Spleen (tissue), 11 donors: ENCODE measurements at regions not wholly inside any gene's neighbourhood (a gene's known extent, or its start where the extent isn't known, plus 50 kb on each side); places are given as distances from the start of the nearest gene placed in this dataset.

Experiments used
- DNase-seq: peaks from one replicate; pipeline ENCODE4 v3.0.0-alpha.2; 2020
- H3K27ac ChIP-seq, 8 donors: fragments of 200-600 bp; sonication (generic) in 7 of 8; 1 replicate in 4 of 8; 2 replicates in 4 of 8; pipeline versions ENCODE4 v1.5.0 to v1.8.0; 2016 to 2021; ENCODE audit warnings: inconsistent platforms in 4 of 8, mild to moderate bottlenecking in 4 of 8, moderate library complexity in 1 of 8
- H3K27me3 ChIP-seq, 7 donors: fragments of 200-600 bp; sonication (generic) in 6 of 7; replicated peaks in 1 of 7; 1 replicate in 4 of 7; 2 replicates in 3 of 7; pipeline versions ENCODE4 v1.5.0 to v1.8.0; 2016 to 2021; ENCODE audit warnings: inconsistent platforms in 3 of 7, mild to moderate bottlenecking in 1 of 7
- H3K36me3 ChIP-seq, 6 donors: fragments of 200-600 bp; sonication (generic) in 5 of 6; 1 replicate in 4 of 6; 2 replicates in 2 of 6; pipeline versions ENCODE4 v1.5.0 to v1.8.0; 2016 to 2021; ENCODE audit warnings: inconsistent platforms in 2 of 6
- H3K4me1 ChIP-seq, 6 donors: fragments of 200-600 bp; sonication (generic) in 5 of 6; 1 replicate in 3 of 6; 2 replicates in 3 of 6; pipeline versions ENCODE4 v1.5.0 to v1.8.0; 2016 to 2021; ENCODE audit warnings: inconsistent platforms in 3 of 6
- H3K4me3 ChIP-seq, 8 donors: fragments of 200-600 bp; sonication (generic) in 7 of 8; 1 replicate in 4 of 8; 2 replicates in 4 of 8; pipeline versions ENCODE4 v1.5.0 to v1.8.0; 2016 to 2021; ENCODE audit warnings: inconsistent platforms in 4 of 8, mild to moderate bottlenecking in 4 of 8, moderate library complexity in 2 of 8
- H3K9me3 ChIP-seq, 8 donors: fragments of 200-600 bp; sonication (generic) in 7 of 8; 1 replicate in 4 of 8; 2 replicates in 4 of 8; pipeline versions ENCODE4 v1.5.0 to v1.8.0; 2016 to 2021; ENCODE audit warnings: inconsistent platforms in 4 of 8
- POLR2A ChIP-seq, 3 donors: fragments of 450-650 bp; IDR thresholded peaks; one replicate each; pipeline ENCODE4 v1.5.1; 2017; ENCODE audit warnings: antibody characterized with exemption in 3 of 3, mild to moderate bottlenecking in 1 of 3
- POLR2AphosphoS5 ChIP-seq, 3 donors: sonication (generic); formaldehyde crosslinking; IDR thresholded peaks; one replicate each; pipeline ENCODE4 v1.5.1; 2017; ENCODE audit warnings: antibody characterized with exemption in 3 of 3
- WGBS, 5 donors: extraction: QIAGEN DNeasy Blood & Tissue Kit in 3 of 5; methylation state at CpG; one replicate each; pipeline versions ENCODE4 v1.1.5 to v1.1.7; 2013 to 2018; 5-methylcytosine and 5-hydroxymethylcytosine counted together
- intact Hi-C: fragments of 100-400 bp; cut with DNase I; formaldehyde crosslinking; loops from one replicate; pipeline ENCODE4 v1.15.0; 2023; ENCODE audit warnings: low total_unique reads
- TF ChIP-seq, protein P1 (sequence below), 11 experiments: fragments of 200-600 bp in 7 of 11; fragments of 450-650 bp in 4 of 11; sonication (generic) in 4 of 11; IDR thresholded peaks in 8 of 11; conservative IDR thresholded peaks in 3 of 11; 1 replicate in 7 of 11; 2 replicates in 4 of 11; pipeline versions ENCODE4 v1.4.0 to v1.8.0; 2016 to 2021; ENCODE audit warnings: antibody characterized with exemption in 11 of 11, inconsistent platforms in 4 of 11, mild to moderate bottlenecking in 1 of 11
- donor health status: healthy with polysubstance abuse.
- donor health status: DM: no; HTN: no; CAD: no; lungs with moderate emphysema.
- donor health status: DM: no; HTN: no; CAD: no.
- donor health status: Bipolar disorder and iron deficiency.
- donor health status: healthy.
- donor health status: DM: no; HTN: no; CAD: no.
- donor health status: DM: yes; HTN: yes; CAD: no.

DNA sequence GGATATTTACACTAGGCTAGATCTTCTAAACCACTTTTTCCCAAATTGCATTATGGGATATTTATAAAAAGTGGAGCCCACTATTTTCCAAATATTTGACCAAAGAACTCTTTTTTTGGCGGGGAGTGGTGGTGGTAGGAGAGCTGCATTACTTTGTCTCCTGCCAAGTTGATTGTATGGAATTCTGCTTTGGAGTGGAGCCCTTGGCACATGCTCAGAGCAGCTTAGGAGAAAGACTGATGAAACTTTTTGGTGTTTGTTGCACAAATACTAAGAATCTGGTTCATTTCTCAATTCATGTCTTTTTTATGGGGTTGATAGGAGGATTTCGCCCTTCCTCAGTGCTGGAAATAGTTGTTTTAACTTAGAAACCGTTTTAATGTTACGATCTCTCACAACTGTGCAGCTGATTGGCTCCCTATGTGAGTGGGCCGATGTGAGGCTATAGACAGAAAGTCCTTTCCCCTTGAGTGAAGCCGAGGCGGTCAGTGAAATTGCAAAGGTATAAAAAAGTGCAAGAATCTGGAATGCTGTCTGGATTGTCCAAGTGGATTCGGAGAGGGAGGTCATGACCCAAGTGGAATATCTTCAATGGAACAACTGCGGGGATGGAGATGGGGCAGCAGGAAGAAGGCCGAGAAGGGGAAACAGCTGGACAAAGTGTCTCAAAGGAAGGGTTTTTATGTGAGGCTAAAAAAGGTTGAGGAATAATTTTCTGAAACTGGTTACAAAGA, 415.9 kb downstream of the FGF9 start:
- intact Hi-C loops = no loop called here
- H3K9me3 ChIP-seq = no peaks in the 10 kb centered on the region
- no peak overlapping the region for H3K27ac ChIP-seq
- no peaks in the 10 kb centered on the region for H3K4me1 ChIP-seq
- WGBS, 5 donors = 66 to 78% (median 73%) methylated on average over 10 of the region's 10 CpGs
- H3K4me3 ChIP-seq = no peak overlapping the region
- no peaks in the 10 kb centered on the region for H3K27me3 ChIP-seq
- no peaks in the 10 kb centered on the region for H3K36me3 ChIP-seq
- TF ChIP-seq POLR2AphosphoS5 (IDR thresholded peaks at IDR 0.05) (no peak), POLR2A (IDR thresholded peaks at IDR 0.05) (no peak)
- TF ChIP-seq, protein P1, sequence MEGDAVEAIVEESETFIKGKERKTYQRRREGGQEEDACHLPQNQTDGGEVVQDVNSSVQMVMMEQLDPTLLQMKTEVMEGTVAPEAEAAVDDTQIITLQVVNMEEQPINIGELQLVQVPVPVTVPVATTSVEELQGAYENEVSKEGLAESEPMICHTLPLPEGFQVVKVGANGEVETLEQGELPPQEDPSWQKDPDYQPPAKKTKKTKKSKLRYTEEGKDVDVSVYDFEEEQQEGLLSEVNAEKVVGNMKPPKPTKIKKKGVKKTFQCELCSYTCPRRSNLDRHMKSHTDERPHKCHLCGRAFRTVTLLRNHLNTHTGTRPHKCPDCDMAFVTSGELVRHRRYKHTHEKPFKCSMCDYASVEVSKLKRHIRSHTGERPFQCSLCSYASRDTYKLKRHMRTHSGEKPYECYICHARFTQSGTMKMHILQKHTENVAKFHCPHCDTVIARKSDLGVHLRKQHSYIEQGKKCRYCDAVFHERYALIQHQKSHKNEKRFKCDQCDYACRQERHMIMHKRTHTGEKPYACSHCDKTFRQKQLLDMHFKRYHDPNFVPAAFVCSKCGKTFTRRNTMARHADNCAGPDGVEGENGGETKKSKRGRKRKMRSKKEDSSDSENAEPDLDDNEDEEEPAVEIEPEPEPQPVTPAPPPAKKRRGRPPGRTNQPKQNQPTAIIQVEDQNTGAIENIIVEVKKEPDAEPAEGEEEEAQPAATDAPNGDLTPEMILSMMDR (IDR thresholded peaks at IDR 0.05 in 8 of 11, conservative IDR thresholded peaks at IDR 0.05 in 3 of 11) = no peak
- no peak for DNase-seq

DNA sequence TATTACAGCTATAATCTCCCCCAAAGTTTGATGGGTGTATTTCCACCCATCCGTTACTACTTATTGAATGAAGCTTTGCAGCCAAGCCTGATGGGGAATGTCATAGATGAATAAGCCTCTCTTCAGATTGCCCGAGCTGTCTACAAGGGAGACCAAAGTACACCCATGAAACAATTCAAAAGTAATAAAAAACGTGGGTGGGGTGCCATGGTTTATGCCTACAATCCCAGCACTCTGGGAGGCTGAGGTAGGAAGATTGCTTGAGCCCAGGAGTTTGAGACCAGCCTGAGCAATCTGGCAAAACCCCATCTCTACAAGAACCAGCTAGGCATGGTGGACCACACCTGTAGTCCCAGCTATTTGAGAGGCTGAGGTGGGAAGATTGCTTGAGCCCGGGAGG, 419.2 kb downstream of the FGF9 start:
- H3K27ac ChIP-seq = no peak overlapping the region
- intact Hi-C loops = no loop called here
- DNase-seq = no peak
- H3K4me1 ChIP-seq = no peaks in the 10 kb centered on the region
- no peaks in the 10 kb centered on the region for H3K9me3 ChIP-seq
- no peak overlapping the region for H3K4me3 ChIP-seq
- no peaks in the 10 kb centered on the region for H3K27me3 ChIP-seq
- 60 to 83% (median 75%) methylated on average over 4 of the region's 4 CpGs for WGBS, 5 donors
- TF ChIP-seq POLR2A (IDR thresholded peaks at IDR 0.05) (no peak), POLR2AphosphoS5 (IDR thresholded peaks at IDR 0.05) (no peak)
- TF ChIP-seq, protein P1 (IDR thresholded peaks at IDR 0.05 in 8 of 11, conservative IDR thresholded peaks at IDR 0.05 in 3 of 11) = no peak
- no peaks in the 10 kb centered on the region for H3K36me3 ChIP-seq

DNA sequence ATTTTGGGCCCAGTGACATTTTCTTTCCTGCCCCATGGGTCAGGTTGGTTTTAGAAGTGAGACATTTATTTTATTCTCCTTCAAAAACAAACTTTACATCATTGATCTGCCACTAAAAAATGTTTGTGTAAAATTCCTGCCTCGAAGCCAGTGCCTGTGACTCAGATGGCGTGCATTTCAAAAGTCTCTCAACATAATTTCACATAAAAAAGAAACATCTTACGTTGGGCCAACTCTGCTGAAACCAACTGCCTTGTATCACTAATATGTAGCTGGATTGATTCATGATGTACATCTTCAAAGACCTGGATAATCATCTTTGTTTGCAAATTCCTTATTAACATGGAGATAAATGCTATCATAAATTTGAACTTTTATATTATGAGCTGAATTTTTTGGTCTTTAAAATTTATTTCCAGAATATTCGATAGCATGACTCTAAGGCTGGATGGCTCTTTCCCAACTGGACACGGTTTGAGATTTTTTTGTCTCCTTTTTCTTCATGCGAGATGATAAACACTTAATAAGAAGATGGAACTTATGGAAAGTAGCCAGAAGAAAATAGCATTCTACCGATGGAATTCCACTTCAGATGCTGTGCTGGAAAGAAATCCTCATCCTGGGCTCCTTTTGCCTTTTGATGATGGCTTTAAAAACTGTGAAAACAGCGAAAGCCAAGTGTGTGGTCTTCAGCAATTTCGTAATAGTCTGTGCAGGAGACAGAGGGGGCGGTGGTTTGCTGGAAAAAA, 420.5 kb downstream of the FGF9 start:
- no peaks in the 10 kb centered on the region for H3K36me3 ChIP-seq
- intact Hi-C loops = no loop called here
- 72 to 83% (median 76%) methylated on average over 10 of the region's 10 CpGs for WGBS, 5 donors

DNA sequence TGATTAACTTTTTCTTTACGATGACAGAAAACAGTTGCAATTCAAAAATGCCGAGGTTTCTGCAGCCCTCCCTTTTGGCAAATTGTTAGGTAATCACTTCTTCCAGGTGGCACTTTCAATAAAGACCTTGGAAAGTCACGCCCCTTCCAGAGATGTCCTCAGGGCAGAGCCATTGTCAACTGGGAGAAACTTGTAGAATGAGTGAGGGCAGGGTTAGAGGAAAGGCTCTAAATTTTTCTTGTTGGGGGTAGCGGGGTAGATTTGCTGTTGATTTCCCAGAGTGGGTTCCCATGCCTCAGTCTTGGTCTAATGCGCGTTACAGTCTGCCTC, 421.1 kb downstream of the FGF9 start:
- Histone ChIP-seq H3K4me3 (no peak overlapping the region), H3K4me1 (no peaks in the 10 kb centered on the region), H3K27ac (no peak overlapping the region), H3K27me3 (no peaks in the 10 kb centered on the region), H3K9me3 (no peaks in the 10 kb centered on the region), H3K36me3 (no peaks in the 10 kb centered on the region)
- TF ChIP-seq POLR2A (IDR thresholded peaks at IDR 0.05) = no peak
- TF ChIP-seq POLR2AphosphoS5 (IDR thresholded peaks at IDR 0.05) = no peak
- TF ChIP-seq, protein P1 (IDR thresholded peaks at IDR 0.05 in 8 of 11, conservative IDR thresholded peaks at IDR 0.05 in 3 of 11) = no peak
- 70 to 83% (median 74%) methylated on average over 6 of the region's 6 CpGs for WGBS, 5 donors
- DNase-seq = no peak
- intact Hi-C loops = no loop called here

More for the DNA sequence above, 420.5 kb downstream of the FGF9 start:
- Histone ChIP-seq H3K9me3 (no peaks in the 10 kb centered on the region), H3K27ac (no peak overlapping the region), H3K4me1 (no peaks in the 10 kb centered on the region), H3K4me3 (no peak overlapping the region), H3K27me3 (no peaks in the 10 kb centered on the region)
- TF ChIP-seq POLR2A (IDR thresholded peaks at IDR 0.05) (no peak), POLR2AphosphoS5 (IDR thresholded peaks at IDR 0.05) (no peak)
- TF ChIP-seq, protein P1 (IDR thresholded peaks at IDR 0.05 in 8 of 11, conservative IDR thresholded peaks at IDR 0.05 in 3 of 11) = no peak
- no peak for DNase-seq
